ENCODE measurements at regions not wholly inside any gene's neighbourhood (a gene's known extent, or its start where the extent isn't known, plus 50 kb on each side); places are given as distances from the start of the nearest gene placed in this dataset.

GRCh38 chr9:79015951-79016350, 555.8 kb upstream of the TLE4 start:
- TF ChIP-seq CTCF (conservative IDR thresholded peaks at IDR 0.05 in 1 of 2, IDR thresholded peaks at IDR 0.05 in 1 of 2; ENCODE audit: extremely low read depth in 1 of 2, insufficient read depth in 1 of 2, low read depth in 1 of 2, low read length in 2 of 2) (no peak), EZH2 (IDR thresholded peaks at IDR 0.05; ENCODE audit: borderline replicate concordance, low read length) (no peak)
